ENCODE measurements at regions not wholly inside any gene's neighbourhood (a gene's known extent, or its start where the extent isn't known, plus 50 kb on each side); places are given as distances from the start of the nearest gene placed in this dataset.

DNA sequence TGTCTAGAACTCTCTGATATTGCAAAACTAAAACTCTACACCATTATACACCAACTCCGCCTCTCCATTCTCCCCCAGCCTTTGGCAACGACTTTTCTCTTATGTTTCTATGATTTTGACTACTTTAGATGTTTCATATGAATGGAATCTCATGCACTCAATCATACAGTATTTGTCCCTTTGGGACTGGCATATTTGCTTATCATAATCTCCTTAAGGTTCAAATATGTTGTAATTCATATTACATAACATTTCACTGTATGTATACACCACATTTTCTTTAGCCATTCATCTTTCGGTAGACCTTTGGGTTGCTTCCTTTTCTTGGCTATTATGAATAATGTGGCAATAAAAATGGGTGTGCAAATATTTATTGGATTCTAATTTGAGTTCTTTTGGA, 164.4 kb downstream of the ARL4A start:
- DNase-seq: no peak
- no peaks in the 10 kb centered on the region for H3K36me3 ChIP-seq (ENCODE audit: control insufficient read depth, insufficient read depth, low read length)
- no peak overlapping the region for H3K27ac ChIP-seq (ENCODE audit: low read length)
- WGBS (ENCODE audit: insufficient coverage): no CpG with 5 or more reads among the region's 3 CpGs
- no peak overlapping the region for H3K4me3 ChIP-seq (ENCODE audit: low read length)
- no peaks in the 10 kb centered on the region for H3K4me1 ChIP-seq (ENCODE audit: control insufficient read depth, insufficient read depth, low read length)
- H3K27me3 ChIP-seq (ENCODE audit: control insufficient read depth, insufficient read depth, low read length): no peaks in the 10 kb centered on the region
- H3K9me3 ChIP-seq (replicated peaks; ENCODE audit: control insufficient read depth, low read depth, low read length): peaks cover 3% of the 10 kb centered on the region

DNA sequence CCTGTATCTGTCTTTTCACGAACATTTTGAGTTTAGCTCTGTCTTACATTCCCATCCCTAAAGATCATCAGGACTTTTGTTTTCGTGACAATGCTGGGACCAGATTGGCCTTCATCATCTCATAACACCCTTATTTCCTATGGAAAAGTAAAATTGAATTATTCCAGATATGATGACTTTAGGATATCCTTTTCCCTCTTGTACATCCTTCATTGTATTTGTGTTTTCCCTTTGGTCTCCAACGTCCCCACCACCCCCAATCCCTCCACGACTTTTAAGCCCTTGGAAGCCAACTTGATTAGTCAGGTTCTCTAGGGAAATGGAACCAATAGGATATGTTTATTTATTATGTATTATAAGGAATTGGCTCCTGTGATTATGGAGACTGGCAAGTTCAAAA, 167.6 kb downstream of the ARL4A start:
- H3K27ac ChIP-seq (ENCODE audit: low read length): no peak overlapping the region
- no peaks in the 10 kb centered on the region for H3K27me3 ChIP-seq (ENCODE audit: control insufficient read depth, insufficient read depth, low read length)
- H3K36me3 ChIP-seq (ENCODE audit: control insufficient read depth, insufficient read depth, low read length): no peaks in the 10 kb centered on the region
- no peak overlapping the region for H3K4me3 ChIP-seq (ENCODE audit: low read length)
- H3K4me1 ChIP-seq (ENCODE audit: control insufficient read depth, insufficient read depth, low read length): no peaks in the 10 kb centered on the region
- no peaks in the 10 kb centered on the region for H3K9me3 ChIP-seq (replicated peaks; ENCODE audit: control insufficient read depth, low read depth, low read length)
- DNase-seq: no peak
- 80% methylated on average over 1 of the region's 4 CpGs for WGBS (ENCODE audit: insufficient coverage)

DNA sequence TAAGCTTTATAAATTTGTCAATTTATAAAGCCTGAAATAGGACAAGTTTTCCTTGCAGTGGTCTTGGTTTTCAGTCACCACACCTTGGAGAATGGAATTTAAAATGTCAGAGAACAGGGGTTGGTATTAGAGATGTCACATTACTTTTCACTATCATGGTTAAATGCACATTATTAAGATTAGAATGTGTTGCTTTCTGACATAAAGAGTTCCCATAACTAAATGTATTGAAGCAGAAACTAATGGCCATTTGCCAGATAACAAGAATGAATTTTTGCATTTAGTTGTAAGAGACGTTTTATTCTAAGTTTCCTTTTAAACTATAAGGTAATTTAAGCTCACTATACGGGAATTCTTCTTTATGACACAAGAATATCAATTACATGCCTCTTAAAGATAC, 172.3 kb downstream of the ARL4A start:
- H3K27me3 ChIP-seq (ENCODE audit: control insufficient read depth, insufficient read depth, low read length): no peaks in the 10 kb centered on the region
- H3K4me1 ChIP-seq (ENCODE audit: control insufficient read depth, insufficient read depth, low read length): no peaks in the 10 kb centered on the region
- H3K36me3 ChIP-seq (ENCODE audit: control insufficient read depth, insufficient read depth, low read length): no peaks in the 10 kb centered on the region
- H3K27ac ChIP-seq (ENCODE audit: low read length): no peak overlapping the region
- no peak overlapping the region for H3K4me3 ChIP-seq (ENCODE audit: low read length)
- DNase-seq: no peak
- no peaks in the 10 kb centered on the region for H3K9me3 ChIP-seq (replicated peaks; ENCODE audit: control insufficient read depth, low read depth, low read length)
- no CpG with 5 or more reads among the region's 2 CpGs for WGBS (ENCODE audit: insufficient coverage)

DNA sequence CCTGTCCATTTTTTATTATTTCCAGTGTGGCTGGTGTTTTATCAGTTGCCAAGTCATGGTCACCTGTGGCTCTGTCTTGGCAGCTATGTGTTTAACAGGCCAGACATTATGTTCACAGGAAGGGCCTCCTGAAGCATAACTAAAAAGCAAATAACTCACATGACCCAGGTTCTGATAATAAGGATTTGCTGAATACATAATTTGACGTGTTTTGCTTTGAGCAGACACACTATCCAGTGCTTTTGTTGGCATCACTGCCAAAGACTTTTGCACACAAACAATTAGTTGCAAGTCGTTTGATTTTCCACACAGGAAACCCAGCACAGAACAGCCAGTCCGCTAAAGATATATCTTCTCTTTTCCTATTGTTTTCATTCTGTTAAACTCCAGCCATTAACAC, 173.6 kb downstream of the ARL4A start:
- DNase-seq: peak; percentile 52
- 21% methylated on average over 3 of the region's 3 CpGs for WGBS (ENCODE audit: insufficient coverage)
- Histone ChIP-seq H3K4me3 (ENCODE audit: low read length) (no peak overlapping the region), H3K27me3 (ENCODE audit: control insufficient read depth, insufficient read depth, low read length) (no peaks in the 10 kb centered on the region), H3K36me3 (ENCODE audit: control insufficient read depth, insufficient read depth, low read length) (no peaks in the 10 kb centered on the region), H3K9me3 (replicated peaks; ENCODE audit: control insufficient read depth, low read depth, low read length) (no peaks in the 10 kb centered on the region), H3K27ac (ENCODE audit: low read length) (no peak overlapping the region), H3K4me1 (ENCODE audit: control insufficient read depth, insufficient read depth, low read length) (no peaks in the 10 kb centered on the region)

DNA sequence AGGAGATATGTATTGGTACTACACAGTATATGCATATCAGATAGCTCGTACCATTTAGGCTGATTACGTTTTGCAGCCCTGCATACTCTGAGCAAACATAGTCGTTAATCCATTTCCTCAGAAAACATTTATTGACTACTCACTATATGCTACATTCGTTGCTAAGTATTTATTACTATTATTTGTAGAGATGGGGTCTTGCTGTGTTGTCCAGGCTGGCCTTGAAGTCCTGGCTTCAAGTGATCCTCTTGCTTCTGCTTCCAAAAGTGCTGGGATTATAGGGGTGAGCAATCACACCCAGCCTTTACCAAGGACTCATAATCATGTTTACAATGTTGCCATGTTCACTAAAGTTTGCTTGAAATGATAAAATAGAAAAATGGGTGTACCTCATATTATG, 174.7 kb downstream of the ARL4A start:
- Histone ChIP-seq H3K4me3 (ENCODE audit: low read length) (no peak overlapping the region), H3K9me3 (replicated peaks; ENCODE audit: control insufficient read depth, low read depth, low read length) (no peaks in the 10 kb centered on the region), H3K27me3 (ENCODE audit: control insufficient read depth, insufficient read depth, low read length) (no peaks in the 10 kb centered on the region), H3K4me1 (ENCODE audit: control insufficient read depth, insufficient read depth, low read length) (no peaks in the 10 kb centered on the region), H3K27ac (ENCODE audit: low read length) (no peak overlapping the region), H3K36me3 (ENCODE audit: control insufficient read depth, insufficient read depth, low read length) (no peaks in the 10 kb centered on the region)
- DNase-seq: no peak
- no CpG with 5 or more reads among the region's 4 CpGs for WGBS (ENCODE audit: insufficient coverage)

GRCh38 chr7:12864470-12865046, 177.1 kb downstream of the ARL4A start:
- Histone ChIP-seq H3K4me3 (ENCODE audit: low read length) (no peak overlapping the region), H3K4me1 (ENCODE audit: control insufficient read depth, insufficient read depth, low read length) (no peaks in the 10 kb centered on the region), H3K36me3 (ENCODE audit: control insufficient read depth, insufficient read depth, low read length) (no peaks in the 10 kb centered on the region), H3K27me3 (ENCODE audit: control insufficient read depth, insufficient read depth, low read length) (no peaks in the 10 kb centered on the region), H3K27ac (ENCODE audit: low read length) (no peak overlapping the region), H3K9me3 (replicated peaks; ENCODE audit: control insufficient read depth, low read depth, low read length) (no peaks in the 10 kb centered on the region)
- no peak for DNase-seq
- 76% methylated on average over 4 of the region's 11 CpGs for WGBS (ENCODE audit: insufficient coverage)

- WGBS (ENCODE audit: insufficient coverage): 69% methylated on average over 2 of the region's 2 CpGs
- Histone ChIP-seq H3K27ac (ENCODE audit: low read length) (no peak overlapping the region), H3K4me1 (ENCODE audit: control insufficient read depth, insufficient read depth, low read length) (no peaks in the 10 kb centered on the region), H3K4me3 (ENCODE audit: low read length) (no peak overlapping the region), H3K9me3 (replicated peaks; ENCODE audit: control insufficient read depth, low read depth, low read length) (no peaks in the 10 kb centered on the region), H3K27me3 (ENCODE audit: control insufficient read depth, insufficient read depth, low read length) (no peaks in the 10 kb centered on the region), H3K36me3 (ENCODE audit: control insufficient read depth, insufficient read depth, low read length) (no peaks in the 10 kb centered on the region)
- DNase-seq: no peak
These were observed 178.2 kb downstream of the ARL4A start for GRCh38 chr7:12865593-12865992.

DNA sequence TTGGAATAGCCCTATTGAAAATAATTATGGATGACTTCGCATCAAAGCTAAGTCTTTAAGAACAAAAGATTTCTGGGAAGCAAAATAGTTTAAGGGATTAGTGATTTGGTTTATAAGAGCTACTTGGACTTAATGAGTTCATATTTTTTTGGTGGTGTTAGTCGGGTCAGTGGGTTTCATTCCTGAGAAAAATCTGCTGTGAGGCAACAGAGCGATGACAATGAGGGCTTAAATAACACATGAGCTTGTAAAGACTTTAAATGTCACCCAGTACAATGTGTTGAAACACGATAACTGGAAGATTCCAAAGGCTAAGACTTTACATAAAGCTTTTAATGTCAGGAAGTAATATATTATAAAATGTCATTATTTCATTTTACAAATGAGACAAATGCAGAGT, 178.8 kb downstream of the ARL4A start:
- Histone ChIP-seq H3K36me3 (ENCODE audit: control insufficient read depth, insufficient read depth, low read length) (no peaks in the 10 kb centered on the region), H3K4me1 (ENCODE audit: control insufficient read depth, insufficient read depth, low read length) (no peaks in the 10 kb centered on the region), H3K27ac (ENCODE audit: low read length) (no peak overlapping the region), H3K4me3 (ENCODE audit: low read length) (no peak overlapping the region), H3K9me3 (replicated peaks; ENCODE audit: control insufficient read depth, low read depth, low read length) (no peaks in the 10 kb centered on the region), H3K27me3 (ENCODE audit: control insufficient read depth, insufficient read depth, low read length) (no peaks in the 10 kb centered on the region)
- 63% methylated on average over 2 of the region's 4 CpGs for WGBS (ENCODE audit: insufficient coverage)
- DNase-seq: no peak

- H3K36me3 ChIP-seq (ENCODE audit: control insufficient read depth, insufficient read depth, low read length): no peaks in the 10 kb centered on the region
- no peak overlapping the region for H3K27ac ChIP-seq (ENCODE audit: low read length)
- DNase-seq: no peak
- no peaks in the 10 kb centered on the region for H3K9me3 ChIP-seq (replicated peaks; ENCODE audit: control insufficient read depth, low read depth, low read length)
- H3K4me1 ChIP-seq (ENCODE audit: control insufficient read depth, insufficient read depth, low read length): no peaks in the 10 kb centered on the region
- no peaks in the 10 kb centered on the region for H3K27me3 ChIP-seq (ENCODE audit: control insufficient read depth, insufficient read depth, low read length)
- H3K4me3 ChIP-seq (ENCODE audit: low read length): no peak overlapping the region
- no CpG with 5 or more reads among the region's 2 CpGs for WGBS (ENCODE audit: insufficient coverage)
These were observed 180.6 kb downstream of the ARL4A start for GRCh38 chr7:12868027-12868426.

DNA sequence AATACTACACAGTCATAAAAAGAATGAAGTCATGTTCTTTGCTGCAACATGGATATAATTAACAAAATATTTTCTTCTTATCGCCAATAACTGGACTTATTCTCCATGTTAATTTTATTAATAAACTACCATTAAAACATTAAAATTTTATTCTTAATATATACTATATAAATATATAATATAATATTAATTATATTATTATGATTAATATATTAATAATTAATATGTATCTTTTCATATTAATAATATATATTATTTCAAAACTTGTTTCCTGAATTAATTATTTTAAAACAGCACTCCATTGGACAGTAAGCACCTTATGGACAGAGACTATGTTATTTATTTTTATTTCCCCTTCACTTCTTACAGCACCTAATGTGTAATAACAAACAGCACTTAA, 182.8 kb downstream of the ARL4A start:
- Histone ChIP-seq H3K9me3 (replicated peaks; ENCODE audit: control insufficient read depth, low read depth, low read length) (no peaks in the 10 kb centered on the region), H3K27ac (ENCODE audit: low read length) (no peak overlapping the region), H3K36me3 (ENCODE audit: control insufficient read depth, insufficient read depth, low read length) (no peaks in the 10 kb centered on the region), H3K4me3 (ENCODE audit: low read length) (no peak overlapping the region), H3K4me1 (ENCODE audit: control insufficient read depth, insufficient read depth, low read length) (no peaks in the 10 kb centered on the region), H3K27me3 (ENCODE audit: control insufficient read depth, insufficient read depth, low read length) (no peaks in the 10 kb centered on the region)
- WGBS (ENCODE audit: insufficient coverage): no CpG with 5 or more reads among the region's 1 CpG
- DNase-seq: no peak

DNA sequence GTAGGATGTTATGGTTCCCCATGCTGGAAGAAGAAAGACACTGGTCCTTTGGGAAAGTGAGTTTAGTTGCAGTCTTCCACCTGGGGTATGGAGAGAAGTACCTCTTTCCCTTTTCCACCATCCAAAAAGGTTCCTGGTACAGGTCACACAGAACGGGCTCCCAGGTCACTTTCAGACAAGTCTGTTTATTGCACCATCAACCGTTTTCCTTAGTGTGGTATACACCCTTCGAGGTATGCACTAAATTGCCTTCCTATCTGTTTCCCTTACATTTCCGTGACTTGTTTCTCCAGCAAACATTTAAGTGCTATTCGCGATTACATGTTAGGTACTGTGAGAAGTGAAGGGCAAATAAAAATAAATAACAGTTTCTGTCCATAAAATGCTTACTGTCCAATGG, 185.1 kb downstream of the ARL4A start:
- DNase-seq: no peak
- no peaks in the 10 kb centered on the region for H3K36me3 ChIP-seq (ENCODE audit: control insufficient read depth, insufficient read depth, low read length)
- H3K27me3 ChIP-seq (ENCODE audit: control insufficient read depth, insufficient read depth, low read length): no peaks in the 10 kb centered on the region
- no peak overlapping the region for H3K27ac ChIP-seq (ENCODE audit: low read length)
- no peak overlapping the region for H3K4me3 ChIP-seq (ENCODE audit: low read length)
- H3K9me3 ChIP-seq (replicated peaks; ENCODE audit: control insufficient read depth, low read depth, low read length): no peaks in the 10 kb centered on the region
- no peaks in the 10 kb centered on the region for H3K4me1 ChIP-seq (ENCODE audit: control insufficient read depth, insufficient read depth, low read length)
- 62% methylated on average over 2 of the region's 6 CpGs for WGBS (ENCODE audit: insufficient coverage)
